Right cardiac atrium (tissue), 5 donors: ENCODE measurements at regions not wholly inside any gene's neighbourhood (a gene's known extent, or its start where the extent isn't known, plus 50 kb on each side); places are given as distances from the start of the nearest gene placed in this dataset.

Experiments
- ATAC-seq, 2 donors: fragments of 200-7000 bp; cut with Tn5 transposase; one replicate each; pipeline versions ENCODE4 v1.8.0 to v1.9.1; 2020; ENCODE audit warnings: moderate library complexity in 2 of 2, mild to moderate bottlenecking in 1 of 2
- DNase-seq, 3 donors: peaks; one replicate each; pipeline ENCODE4 v3.0.0-alpha.2; 2020
- H3K27ac ChIP-seq: one replicate; pipeline ENCODE4 v1.5.1; 2013; ENCODE audit warnings: mild to moderate bottlenecking, low read length, control low read depth, moderate library complexity
- H3K27me3 ChIP-seq: one replicate; pipeline ENCODE4 v1.6.1; 2013; ENCODE audit not compliant: control insufficient read depth, insufficient read depth
- H3K4me1 ChIP-seq: one replicate; pipeline ENCODE4 v1.6.1; 2013; ENCODE audit warnings: low read length; ENCODE audit not compliant: control insufficient read depth, insufficient read depth
- H3K4me3 ChIP-seq: one replicate; pipeline ENCODE4 v1.5.1; 2013; ENCODE audit warnings: low read length, control low read depth
- H3K9me3 ChIP-seq: one replicate; pipeline ENCODE4 v1.6.1; 2013; ENCODE audit warnings: low read length; ENCODE audit not compliant: control insufficient read depth
- WGBS: extraction: QIAGEN DNeasy Blood & Tissue Kit; methylation state at CpG from one replicate; pipeline ENCODE4 v1.1.7; 2013; 5-methylcytosine and 5-hydroxymethylcytosine counted together
- intact Hi-C, 4 donors: fragments of 100-400 bp; cut with DNase I; formaldehyde crosslinking; loops; one replicate each; pipeline versions ENCODE4 v1.11.0 to v1.14.0; 2022 to 2023
- donor health status: healthy with polysubstance abuse.
- donor health status: DM: no; HTN: yes; CAD: no.
- donor health status: DM: no; HTN: no; CAD: no.
- donor health status: DM: no; HTN: yes; CAD: no; lungs with severe emphysema.
- donor health status: DM: yes; HTN: yes; CAD: no.

DNA sequence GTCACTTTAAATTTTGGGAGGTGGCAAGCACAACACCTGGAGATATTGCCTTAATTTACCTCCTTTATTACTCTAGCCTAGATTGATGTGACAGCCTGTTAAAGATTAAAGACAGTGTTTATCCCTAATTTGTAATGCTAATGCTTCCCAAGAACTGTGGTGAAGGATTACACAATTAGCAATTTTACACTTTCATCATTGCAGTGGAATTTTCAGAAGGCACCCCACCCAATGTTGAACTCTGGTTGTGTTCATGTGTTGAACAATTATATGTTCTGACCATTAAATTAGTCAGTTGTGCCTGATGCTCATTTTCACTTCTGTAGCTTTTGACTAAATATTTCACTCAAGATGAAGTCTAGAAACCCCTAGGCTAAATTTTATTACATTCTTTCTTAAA, 317.1 kb upstream of the CWC22 start:
- H3K27me3 ChIP-seq = no peaks in the 10 kb centered on the region
- H3K27ac ChIP-seq = no peak overlapping the region
- no peaks in the 10 kb centered on the region for H3K9me3 ChIP-seq
- intact Hi-C loops = no loop called here
- DNase-seq = no peak
- no peak overlapping the region for H3K4me3 ChIP-seq
- no peak for ATAC-seq
- no peaks in the 10 kb centered on the region for H3K4me1 ChIP-seq

DNA sequence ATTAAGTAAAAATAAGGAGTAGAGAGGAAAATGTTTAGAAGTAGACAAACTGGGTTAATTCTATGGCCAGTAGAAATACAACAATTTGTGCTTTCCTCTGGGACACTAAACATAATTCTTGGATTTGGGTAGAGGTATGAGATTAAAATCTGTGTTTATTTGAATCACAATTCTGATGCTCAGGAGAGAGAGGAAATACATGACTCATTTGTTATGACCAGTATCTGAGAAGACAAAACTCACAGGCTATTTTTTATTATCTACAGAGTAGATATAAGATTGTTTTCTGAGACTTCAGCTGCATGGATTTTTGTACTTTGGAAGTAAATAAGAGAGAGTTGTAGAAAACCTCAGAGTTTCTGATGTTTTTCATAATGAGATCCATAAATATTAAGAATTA, 315.7 kb upstream of the CWC22 start:
- Histone ChIP-seq H3K4me3 (no peak overlapping the region), H3K9me3 (no peaks in the 10 kb centered on the region), H3K27ac (no peak overlapping the region), H3K27me3 (no peaks in the 10 kb centered on the region), H3K4me1 (no peaks in the 10 kb centered on the region)
- no peak for DNase-seq
- intact Hi-C loops = no loop called here
- ATAC-seq = no peak

DNA sequence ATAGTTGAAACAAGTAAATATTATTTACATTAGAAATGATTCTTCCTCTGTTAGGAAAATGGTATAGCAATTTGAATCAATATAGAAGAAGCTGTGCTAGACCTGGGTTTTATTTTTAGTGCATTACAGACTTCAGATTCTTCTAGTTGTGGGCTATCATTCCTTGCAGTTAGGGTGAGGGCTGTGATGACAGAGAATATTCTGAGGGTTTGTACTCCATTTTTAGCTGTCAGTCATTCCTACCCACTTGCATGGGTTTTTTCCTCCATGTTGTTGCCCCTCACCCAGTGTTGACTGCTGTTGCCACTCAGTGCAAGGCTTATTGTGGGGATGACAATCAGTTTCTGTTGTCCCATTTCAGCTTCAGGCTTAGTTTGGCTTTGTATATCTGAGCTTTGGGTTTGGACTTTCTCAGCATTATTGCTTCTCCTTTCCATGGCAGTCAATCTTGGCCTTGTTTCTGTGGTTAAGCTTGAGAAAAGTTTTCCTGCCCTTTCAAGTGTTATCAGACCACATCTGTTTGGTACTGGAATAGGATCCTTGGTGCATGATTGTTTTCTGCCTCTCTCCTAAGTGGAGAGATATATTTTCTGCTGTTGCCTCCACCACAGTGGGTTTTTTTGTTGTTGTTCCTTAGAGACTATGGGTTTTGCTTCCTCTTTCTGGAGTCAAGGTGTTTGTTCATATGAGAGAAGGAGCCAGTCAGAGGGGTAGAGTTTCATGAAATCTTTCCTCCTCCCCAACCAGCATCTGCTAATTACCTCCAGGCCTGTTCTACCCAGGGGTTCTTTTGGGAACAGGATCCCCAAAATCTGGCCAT, 312.7 kb upstream of the CWC22 start:
- intact Hi-C loops = no loop called here
- H3K27ac ChIP-seq = no peak overlapping the region
- no peaks in the 10 kb centered on the region for H3K27me3 ChIP-seq
- no peak for ATAC-seq
- H3K4me3 ChIP-seq = no peak overlapping the region
- H3K4me1 ChIP-seq = no peaks in the 10 kb centered on the region
- no peak for DNase-seq
- no peaks in the 10 kb centered on the region for H3K9me3 ChIP-seq

DNA sequence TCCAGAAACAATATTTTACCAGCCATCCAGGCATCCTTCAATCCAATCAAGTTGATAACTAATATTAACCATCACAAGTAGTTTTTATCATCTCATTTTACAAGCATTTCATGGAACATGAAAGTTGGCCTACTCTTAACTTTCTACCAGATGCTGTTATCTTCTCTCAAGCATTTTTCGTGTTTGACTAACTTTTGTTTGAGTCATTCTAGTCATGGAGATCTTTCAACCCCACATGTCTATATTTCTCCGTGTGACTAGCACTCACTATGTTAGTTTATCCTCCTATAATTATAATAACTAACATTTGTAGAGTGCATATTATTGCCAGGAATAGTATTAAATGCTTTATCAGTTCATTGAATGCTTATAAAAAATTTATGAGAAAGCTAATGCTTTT, 307.0 kb upstream of the CWC22 start:
- no peaks in the 10 kb centered on the region for H3K4me1 ChIP-seq
- H3K27me3 ChIP-seq = no peaks in the 10 kb centered on the region
- H3K4me3 ChIP-seq = no peak overlapping the region
- no peaks in the 10 kb centered on the region for H3K9me3 ChIP-seq
- intact Hi-C loops = no loop called here
- ATAC-seq (no peak), DNase-seq (no peak)
- WGBS = 58% methylated on average over 2 of the region's 2 CpGs
- H3K27ac ChIP-seq = no peak overlapping the region

DNA sequence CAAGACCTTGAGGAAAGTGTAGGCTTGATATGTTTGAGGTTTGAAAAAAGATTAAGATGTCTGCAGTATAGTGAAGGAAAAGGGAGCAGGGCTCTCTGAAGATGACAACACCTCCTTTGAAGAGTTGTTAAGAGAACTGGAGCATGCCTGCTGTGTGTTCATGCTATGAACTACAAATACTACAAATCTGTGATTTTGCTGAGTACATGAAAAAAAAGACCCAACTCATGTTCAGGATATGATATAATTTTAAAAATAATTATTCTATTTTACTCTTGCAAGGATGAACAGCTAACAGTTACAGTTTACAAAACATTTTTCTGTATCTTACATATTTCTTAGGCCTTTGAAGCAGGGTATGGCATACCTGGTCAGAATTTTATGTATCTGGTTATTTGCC, 305.4 kb upstream of the CWC22 start:
- DNase-seq = no peak
- Histone ChIP-seq H3K9me3 (no peaks in the 10 kb centered on the region), H3K27ac (no peak overlapping the region), H3K27me3 (no peaks in the 10 kb centered on the region), H3K4me1 (no peaks in the 10 kb centered on the region), H3K4me3 (no peak overlapping the region)
- intact Hi-C loops = no loop called here
- no peak for ATAC-seq

DNA sequence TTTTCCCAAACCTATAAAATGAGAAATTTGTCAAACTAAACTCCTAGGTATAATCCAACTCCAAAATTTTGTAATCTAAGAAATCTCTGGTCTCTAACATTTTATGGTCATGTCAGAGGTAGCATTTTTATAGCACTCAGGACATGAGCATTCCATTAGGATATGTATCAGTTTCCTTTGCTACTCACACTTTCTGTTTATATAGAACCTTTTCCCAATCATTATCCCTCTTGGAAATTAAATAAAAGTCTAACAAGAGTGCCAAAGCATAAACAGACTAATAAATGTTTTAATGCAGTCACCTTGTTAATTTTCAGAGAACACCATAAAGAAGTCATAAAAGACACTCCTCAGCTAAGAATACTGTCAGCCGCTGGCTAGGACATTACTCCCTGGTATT, 300.0 kb upstream of the CWC22 start:
- no peaks in the 10 kb centered on the region for H3K4me1 ChIP-seq
- H3K27ac ChIP-seq = no peak overlapping the region
- no peaks in the 10 kb centered on the region for H3K9me3 ChIP-seq
- ATAC-seq (no peak), DNase-seq (no peak)
- no peak overlapping the region for H3K4me3 ChIP-seq
- H3K27me3 ChIP-seq = no peaks in the 10 kb centered on the region
- intact Hi-C loops = no loop called here
- WGBS = 96% methylated on average over 1 of the region's 1 CpG

DNA sequence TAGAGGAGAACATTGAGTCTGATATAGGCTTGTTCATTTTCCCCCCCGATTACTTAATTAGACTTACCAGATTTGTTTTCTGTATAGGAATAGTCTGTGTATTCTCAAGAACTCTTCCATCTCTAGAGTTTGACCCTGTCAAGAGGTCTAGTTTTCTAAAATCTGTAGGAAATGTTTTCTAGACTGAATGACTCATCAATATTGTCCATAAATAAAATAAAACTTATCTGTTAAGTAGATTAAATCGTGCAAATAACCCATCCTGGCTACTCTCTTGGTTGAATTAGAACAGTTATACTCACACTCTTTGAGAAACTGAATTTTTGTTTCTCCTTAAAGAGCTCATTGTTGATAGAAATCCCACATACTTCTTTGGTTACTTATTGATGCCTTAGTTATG, 299.2 kb upstream of the CWC22 start:
- Histone ChIP-seq H3K4me3 (no peak overlapping the region), H3K9me3 (no peaks in the 10 kb centered on the region), H3K4me1 (no peaks in the 10 kb centered on the region), H3K27me3 (no peaks in the 10 kb centered on the region), H3K27ac (no peak overlapping the region)
- intact Hi-C loops = no loop called here
- ATAC-seq (no peak), DNase-seq (no peak)
- 66% methylated on average over 2 of the region's 2 CpGs for WGBS

DNA sequence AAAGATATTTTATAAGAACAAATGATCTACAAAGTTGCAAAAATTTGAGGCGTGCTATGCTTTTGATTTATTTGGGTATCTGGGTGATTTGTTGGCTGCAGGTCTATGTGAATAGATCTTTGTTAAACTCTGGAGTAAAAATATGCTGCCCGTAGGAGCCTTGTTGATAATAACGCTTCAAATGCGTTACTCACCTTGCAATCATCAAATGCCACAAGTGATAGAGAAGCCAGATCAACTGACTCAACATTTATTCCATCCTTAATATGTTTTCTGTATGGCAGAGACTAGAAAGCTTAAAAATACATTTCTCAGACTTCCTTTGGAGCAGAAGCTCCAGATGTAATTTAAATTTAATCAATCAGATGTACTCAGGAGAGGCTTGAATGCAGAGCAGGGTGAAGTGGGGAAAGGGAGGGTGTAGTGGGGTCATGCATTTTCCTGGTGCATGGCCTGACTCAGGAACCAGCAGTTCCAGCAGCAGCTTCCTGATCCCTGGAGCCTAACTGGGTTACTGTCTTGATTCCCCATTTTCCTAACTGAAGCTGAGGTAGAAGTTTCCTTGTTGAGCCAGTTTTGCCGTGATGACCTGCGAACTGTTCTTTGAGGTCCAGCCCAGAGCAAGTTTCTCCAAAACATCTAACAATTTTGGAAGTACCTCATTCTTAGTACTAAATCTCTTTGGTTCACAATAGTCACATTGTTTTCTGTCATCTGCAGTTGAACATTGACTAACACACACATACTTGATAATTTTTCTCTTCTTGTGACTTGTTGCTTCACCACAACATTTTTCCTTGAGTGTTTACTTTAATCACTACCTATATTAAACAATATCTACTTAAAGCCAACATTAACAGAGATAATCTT, 284.7 kb upstream of the CWC22 start:
- DNase-seq = no peak
- H3K4me1 ChIP-seq = no peaks in the 10 kb centered on the region
- 71% methylated on average over 6 of the region's 6 CpGs for WGBS
- no peak overlapping the region for H3K4me3 ChIP-seq
- no peaks in the 10 kb centered on the region for H3K9me3 ChIP-seq
- no peaks in the 10 kb centered on the region for H3K27me3 ChIP-seq
- H3K27ac ChIP-seq = no peak overlapping the region
- ATAC-seq = no peak
- intact Hi-C loops = no loop called here

DNA sequence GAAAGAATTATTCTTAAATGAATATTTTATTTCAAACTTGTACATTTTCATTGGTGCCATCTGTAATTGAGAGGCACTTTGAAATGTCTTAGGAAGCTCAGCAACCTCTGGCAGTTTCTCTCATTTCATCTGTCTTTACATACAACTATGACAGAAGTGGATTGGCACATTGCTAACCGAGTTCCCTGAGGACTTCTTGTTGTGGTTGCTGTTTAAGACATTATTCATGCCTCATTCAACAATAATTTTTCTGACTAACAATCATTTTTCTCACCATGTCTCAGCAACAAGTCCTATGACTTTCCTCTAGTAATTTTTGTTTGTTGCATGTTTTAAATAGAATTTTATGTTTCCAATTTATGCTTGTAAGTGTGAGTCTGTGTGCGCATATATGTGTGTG, 284.0 kb upstream of the CWC22 start:
- ATAC-seq (no peak), DNase-seq (no peak)
- intact Hi-C loops = no loop called here
- H3K27ac ChIP-seq = no peak overlapping the region
- H3K27me3 ChIP-seq = no peaks in the 10 kb centered on the region
- H3K4me3 ChIP-seq = no peak overlapping the region
- WGBS = 23% methylated on average over 2 of the region's 2 CpGs
- H3K4me1 ChIP-seq = no peaks in the 10 kb centered on the region
- H3K9me3 ChIP-seq = no peaks in the 10 kb centered on the region

DNA sequence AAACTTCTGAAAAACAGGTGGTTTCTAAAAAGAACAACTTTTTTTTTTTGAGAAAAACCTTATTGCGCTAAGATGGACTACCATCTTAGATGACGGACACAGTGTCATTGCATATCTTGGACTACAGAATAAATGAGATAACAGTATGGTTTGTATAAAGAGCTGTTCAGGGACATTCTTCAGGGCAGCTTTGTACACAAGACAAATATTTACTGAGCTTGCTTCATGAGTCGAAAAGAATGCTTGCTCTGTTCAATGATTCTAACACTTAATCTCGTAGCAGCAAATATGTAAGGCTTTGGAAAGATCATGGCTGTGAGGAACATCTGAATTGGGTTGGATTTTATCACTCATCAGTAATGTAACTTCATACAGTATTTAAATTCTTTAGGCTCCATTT, 282.5 kb upstream of the CWC22 start:
- ATAC-seq = no peak
- DNase-seq = no peak
- intact Hi-C loops = no loop called here
- H3K27ac ChIP-seq = no peak overlapping the region
- no peak overlapping the region for H3K4me3 ChIP-seq
- no peaks in the 10 kb centered on the region for H3K9me3 ChIP-seq
- 68% methylated on average over 4 of the region's 4 CpGs for WGBS
- H3K4me1 ChIP-seq = no peaks in the 10 kb centered on the region
- no peaks in the 10 kb centered on the region for H3K27me3 ChIP-seq

DNA sequence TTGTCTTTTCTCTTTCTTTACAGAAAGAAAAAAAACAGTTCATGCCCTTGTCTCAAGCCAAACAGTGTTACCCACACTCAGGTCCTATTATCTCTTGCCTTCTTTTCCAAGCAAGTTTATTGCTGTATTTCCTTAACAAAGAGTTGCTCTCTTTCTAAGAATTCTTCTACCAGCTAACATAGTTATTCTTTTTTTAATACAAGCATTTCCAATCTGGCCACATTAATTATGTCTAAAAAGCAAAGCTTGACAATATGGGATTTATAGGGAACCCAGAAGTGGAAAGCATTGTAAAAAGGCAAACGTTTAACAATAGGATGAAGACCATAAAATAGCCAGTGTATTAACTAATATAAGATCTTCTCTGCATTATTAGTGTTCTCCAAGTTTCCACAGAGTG, 272.5 kb upstream of the CWC22 start:
- Histone ChIP-seq H3K27me3 (no peaks in the 10 kb centered on the region), H3K27ac (no peak overlapping the region), H3K4me1 (no peaks in the 10 kb centered on the region), H3K4me3 (no peak overlapping the region), H3K9me3 (no peaks in the 10 kb centered on the region)
- ATAC-seq (no peak), DNase-seq (no peak)
- WGBS = 72% methylated on average over 1 of the region's 1 CpG
- intact Hi-C loops = no loop called here
